SK-N-SH (cell line): ENCODE measurements at regions not wholly inside any gene's neighbourhood (a gene's known extent, or its start where the extent isn't known, plus 50 kb on each side); places are given as distances from the start of the nearest gene placed in this dataset.

Source experiments
- EP300 ChIP-seq, 2 experiments: IDR thresholded peaks; 2 replicates each; pipeline versions ENCODE4 v1.4.0 to v1.6.1; 2012; ENCODE audit warnings: borderline replicate concordance in 1 of 2, low read depth in 1 of 2, low read length in 1 of 2
- RFX5 ChIP-seq: IDR thresholded peaks from 2 replicates; pipeline ENCODE4 v1.6.1; 2012; ENCODE audit warnings: mild to moderate bottlenecking, improper control_type of control experiment, low read length

DNA sequence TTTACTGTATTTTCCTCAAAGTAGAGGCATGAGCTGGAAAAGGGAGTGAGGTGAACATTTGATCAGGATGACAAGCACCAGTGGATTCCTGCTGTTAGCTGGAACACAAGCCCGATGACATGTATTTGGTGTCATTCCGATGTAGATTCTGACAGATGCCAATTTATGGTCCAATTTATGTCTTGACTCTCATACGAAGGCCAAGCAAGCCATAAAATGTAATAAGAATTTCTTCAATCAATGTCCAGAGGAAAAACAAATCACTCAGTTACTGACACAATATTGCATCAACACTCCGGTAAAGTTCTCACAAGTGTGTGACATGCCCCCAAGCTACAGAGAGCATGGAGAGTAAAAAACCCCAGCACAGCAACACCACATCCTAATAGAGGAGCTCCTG, 138.3 kb upstream of the ZNF521 start:
- TF ChIP-seq EP300 (IDR thresholded peaks at IDR 0.05; ENCODE audit: borderline replicate concordance in 1 of 2, low read depth in 1 of 2, low read length in 1 of 2) (no peak), RFX5 (no peak)
